Stimulated activated CD4-positive, alpha-beta T cell treated with anti-CD3 and anti-CD28 coated beads, Interleukin-1b, Interleukin-23, amount 100 ng/mL, for 48 hours (primary cell): ENCODE measurements at regions not wholly inside any gene's neighbourhood (a gene's known extent, or its start where the extent isn't known, plus 50 kb on each side); places are given as distances from the start of the nearest gene placed in this dataset.

Experiments
- DNase-seq: peaks from one replicate; pipeline ENCODE4 v3.0.0-alpha.2; 2020

DNA sequence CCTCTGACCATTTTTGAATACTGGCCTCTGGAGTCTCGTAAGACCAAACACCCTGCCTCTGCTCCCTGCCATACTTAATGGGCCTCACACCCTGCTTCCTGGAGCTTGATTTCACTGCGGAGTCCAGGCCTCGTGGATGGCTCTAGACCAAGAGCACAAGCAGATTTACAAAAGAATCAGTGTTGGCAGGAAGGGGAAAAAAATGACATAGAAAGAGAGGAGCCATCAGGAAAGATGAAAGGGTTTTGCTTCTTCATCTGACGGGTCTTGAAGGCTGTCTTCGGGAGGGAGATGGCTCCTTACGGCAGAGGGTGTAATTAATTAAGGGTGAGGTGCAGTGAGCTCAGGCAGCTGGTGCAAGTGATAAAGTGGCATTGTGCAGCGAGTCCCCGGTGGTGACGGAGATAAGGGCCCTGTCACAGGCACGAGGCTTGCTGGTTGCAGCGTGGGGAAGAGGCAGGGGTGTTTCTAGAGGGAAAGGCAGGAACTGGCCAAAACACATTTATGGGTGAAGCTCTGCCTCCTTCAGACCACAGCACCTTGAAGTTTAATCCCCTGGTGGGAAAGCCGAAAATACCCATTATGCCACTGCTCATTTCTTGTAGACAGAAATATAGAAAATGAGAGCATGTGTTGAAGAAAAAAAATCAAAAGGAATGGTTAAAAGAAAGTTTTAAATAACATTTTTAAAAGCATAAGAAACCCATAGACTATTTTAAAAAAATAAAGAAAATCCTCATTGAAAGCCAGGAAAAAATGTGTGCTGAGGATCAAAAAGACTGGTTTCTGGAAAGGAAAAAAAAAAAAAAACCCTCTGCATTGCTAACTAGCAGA lies 128.6 kb upstream of the LRFN2 start:
- no peak for DNase-seq

DNA sequence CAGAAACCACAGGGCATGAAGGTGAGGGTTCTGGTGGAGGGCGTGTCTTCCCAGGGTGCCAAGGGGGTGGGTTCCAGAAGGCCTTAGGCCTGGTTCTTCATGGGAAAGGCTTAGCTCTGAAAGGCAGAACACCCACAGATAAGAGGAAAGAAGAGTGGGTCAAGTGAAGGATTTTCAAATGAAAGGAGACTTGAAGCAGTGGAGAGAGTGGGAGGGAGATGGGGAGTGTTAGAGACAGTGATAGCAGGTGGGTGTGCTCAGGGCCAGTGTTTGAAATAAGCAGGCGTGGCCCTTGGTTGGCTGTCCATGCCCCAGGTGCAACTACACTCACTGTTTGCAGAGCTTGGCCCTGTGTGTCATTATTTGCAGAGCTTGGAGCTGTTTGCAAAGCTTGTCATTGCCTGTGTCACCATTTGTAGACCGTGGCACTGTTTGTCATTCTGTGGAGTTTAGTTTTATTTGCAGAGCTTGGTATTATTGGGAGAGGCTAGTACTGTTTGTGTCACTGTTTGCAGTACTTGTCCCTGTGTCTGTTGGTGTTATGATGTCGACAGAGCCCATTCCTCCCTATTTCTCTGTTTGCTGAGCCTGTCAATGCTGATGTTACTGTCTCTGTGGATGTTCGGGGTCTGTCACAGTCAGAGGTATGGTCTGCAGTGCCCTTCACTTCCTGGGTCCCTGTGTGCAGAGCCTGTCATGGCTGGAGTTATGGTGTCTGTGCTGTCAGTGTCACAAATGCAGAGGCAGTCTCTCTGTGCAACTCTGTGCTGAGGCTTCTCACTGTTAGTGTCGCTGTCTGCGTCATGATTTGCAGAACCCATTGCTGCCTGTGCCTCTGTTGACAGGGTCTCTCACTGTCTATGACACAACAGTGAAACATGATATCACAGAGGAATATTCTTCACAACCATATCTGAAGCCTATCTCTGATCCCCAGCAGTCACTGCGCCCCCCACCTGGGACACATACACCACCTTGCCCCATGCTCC lies 127.7 kb upstream of the LRFN2 start:
- no peak for DNase-seq

DNA sequence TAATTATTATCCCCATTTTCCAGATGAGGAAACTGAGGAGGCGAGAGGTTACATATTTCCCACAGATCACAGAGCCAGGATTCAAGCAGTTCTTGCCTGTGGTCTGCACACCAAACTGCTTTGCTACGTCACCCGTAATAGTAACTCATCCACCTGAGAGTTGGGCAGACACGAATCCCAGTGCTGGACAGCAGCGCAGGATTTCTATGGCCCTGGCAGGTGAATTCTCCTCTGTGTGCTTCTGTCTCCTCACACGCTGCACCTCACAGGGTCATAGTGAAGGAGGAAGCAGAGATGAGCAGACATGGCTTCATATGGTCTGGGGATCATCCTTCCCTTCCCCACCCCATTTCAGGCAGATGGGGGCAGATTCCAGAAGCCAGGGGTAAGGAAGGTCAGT lies 127.0 kb upstream of the LRFN2 start:
- no peak for DNase-seq

- no peak for DNase-seq
Measured at GRCh38 chr6:40713002-40713719, 126.0 kb upstream of the LRFN2 start.

DNA sequence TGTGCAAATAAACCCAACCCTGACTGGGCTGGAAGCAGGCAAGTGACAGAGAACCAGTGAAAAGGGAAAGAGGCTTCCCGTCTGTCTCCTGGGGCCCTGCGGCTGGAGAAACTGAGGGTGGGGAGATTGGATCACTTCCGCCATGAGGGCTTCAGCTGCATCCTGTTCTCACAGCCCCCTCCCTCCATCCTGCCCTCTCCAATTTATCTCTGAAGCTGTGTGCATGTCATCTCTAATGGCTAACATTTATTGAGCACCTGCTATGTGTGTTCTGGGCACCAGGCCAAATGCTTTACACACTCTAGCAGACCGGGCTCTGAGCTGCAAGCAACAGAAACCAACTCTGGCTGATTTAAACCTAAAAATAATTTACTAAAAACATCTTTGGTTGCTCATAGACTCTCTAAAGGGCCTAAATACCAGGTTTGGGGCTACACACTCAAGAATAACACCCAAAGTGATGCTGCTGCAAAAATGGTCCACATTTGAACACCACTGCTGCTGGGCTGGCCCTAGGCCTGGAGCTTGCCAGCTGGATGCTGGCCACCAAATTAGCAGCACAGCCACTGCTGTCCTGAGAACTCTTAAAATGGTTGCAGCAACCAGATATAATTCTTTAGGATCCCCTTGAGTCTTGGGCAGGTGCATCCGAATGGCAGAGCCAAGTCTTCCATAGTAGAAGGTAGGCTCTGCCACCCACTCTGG lies 123.6 kb upstream of the LRFN2 start:
- DNase-seq: no peak

GRCh38 chr6:40708049-40708448 lies 120.9 kb upstream of the LRFN2 start:
- DNase-seq: no peak

- DNase-seq: no peak
Measured at GRCh38 chr6:40706178-40706577, 119.0 kb upstream of the LRFN2 start.

- no peak for DNase-seq
Measured at GRCh38 chr6:40705354-40705753, 118.2 kb upstream of the LRFN2 start.

GRCh38 chr6:40701352-40702007 lies 114.3 kb upstream of the LRFN2 start:
- no peak for DNase-seq

DNA sequence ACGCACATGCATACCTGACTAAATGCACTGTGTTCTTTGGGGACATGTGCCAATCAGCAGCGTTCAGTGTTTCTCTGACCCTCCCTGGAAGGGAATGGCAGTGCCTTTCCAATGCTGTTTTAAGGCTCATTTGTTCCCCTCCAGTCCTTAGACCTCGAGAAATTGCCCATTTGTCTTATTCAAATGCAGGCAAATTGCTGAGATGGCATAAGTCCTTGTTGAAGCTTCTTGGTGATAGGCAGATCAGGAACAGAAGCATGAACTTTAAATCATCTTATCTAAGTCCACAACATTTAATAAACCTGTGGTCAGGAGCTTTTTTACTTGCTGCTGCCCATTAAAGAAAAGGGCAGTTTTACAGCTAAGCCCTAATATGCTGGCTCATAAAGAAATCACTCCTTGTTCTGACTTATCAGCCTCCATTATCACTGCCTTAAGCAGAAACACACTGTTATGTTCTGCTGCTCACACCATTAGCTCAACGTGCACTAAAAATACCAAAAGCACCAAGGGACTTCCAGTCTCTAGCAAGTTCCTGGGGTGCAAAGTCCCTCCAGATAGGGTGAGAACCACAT lies 112.9 kb upstream of the LRFN2 start:
- no peak for DNase-seq

DNA sequence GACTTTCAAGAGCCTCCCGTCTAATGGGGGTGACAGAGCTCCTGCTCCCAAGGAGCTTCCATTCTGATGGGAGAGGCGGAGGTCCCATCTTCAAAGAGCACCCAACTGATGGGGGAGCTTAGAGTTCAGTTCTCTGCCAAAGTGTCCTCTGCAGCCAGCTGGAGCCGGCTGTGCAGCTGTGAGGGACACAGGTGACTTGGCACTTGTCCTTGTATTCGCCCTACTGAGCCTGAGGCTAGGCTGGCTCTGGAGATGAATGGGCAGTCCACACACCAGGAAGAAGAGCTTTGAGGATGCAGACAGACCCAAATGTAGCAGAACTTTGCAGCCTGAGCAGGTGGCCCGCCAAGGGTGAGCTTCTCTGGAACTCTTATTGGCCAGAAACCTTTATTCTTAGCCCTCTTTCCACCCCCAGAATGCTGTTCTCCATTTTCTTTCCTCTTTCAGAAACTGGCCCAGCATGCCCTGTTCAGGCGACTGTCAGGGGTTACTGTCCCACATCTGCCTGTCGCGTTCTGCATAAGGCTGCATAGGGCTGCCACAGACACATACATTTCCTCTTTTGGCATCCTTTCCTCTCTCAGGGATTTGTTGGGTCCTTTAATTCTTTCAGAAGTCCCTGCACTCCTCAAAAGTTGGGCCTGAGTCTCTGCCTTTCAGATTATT lies 108.7 kb upstream of the LRFN2 start:
- DNase-seq: no peak

DNA sequence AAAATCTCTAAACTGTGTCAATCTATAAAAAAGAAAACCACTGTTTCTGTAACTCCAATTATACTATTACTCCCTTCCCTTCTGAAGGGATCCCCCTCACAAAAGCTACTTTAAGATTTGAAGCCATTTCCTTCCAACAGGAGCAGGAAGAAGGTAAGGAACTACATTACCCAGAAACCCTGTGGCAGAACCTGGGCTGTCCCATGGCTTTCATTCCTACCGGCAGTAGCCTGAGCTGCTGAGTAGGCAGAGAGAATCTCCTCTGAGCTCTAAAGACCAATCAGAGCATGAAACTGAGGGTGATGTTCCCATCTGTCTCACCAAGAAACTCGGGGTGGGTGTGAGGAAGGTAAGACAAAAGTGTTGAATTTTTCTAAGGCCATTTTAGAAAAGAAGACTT lies 108.0 kb upstream of the LRFN2 start:
- no peak for DNase-seq

GRCh38 chr6:40693768-40694167 lies 106.6 kb upstream of the LRFN2 start:
- no peak for DNase-seq

DNA sequence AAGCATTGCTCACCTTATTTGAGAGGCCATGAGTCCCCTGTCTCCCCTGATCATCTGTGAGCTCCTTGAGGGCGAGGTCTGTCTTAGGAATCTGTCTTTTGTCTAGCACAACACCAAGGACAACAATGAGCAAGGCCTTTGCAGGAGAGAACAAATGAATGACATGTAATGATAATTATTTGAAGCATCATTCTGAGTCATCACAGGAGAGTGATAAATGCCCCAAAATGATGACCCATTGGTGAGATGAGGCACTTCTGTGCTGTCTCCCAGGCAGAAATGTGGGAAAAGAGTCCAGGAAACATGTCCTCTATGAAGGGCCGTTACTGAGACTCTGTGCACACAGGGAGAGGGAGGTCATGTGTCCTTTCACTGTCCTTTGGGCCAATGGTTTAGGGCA lies 105.2 kb upstream of the LRFN2 start:
- no peak for DNase-seq

GRCh38 chr6:40689185-40689584 lies 102.0 kb upstream of the LRFN2 start:
- no peak for DNase-seq

- DNase-seq: no peak
Measured at GRCh38 chr6:40688214-40688761, 101.1 kb upstream of the LRFN2 start.

DNA sequence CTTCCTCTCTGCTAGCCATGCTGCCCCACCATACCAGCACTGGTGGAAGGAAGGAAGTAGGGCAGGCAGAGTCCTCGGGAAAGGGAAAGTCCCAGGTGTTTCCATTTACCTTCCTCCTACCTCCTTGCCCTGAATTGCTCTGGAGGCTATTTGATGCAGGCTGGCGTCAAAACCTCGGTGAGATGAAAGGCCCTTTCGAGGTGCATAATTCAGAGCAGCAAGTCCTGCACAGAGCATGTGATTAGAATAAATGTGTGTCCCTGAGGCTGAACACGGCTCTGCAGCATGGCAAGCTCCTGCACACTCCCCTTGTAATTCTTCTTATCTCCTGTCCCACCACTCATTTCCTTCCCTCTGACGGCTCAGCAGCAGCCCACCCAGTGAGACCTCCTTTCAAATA lies 98.7 kb upstream of the LRFN2 start:
- DNase-seq: no peak

DNA sequence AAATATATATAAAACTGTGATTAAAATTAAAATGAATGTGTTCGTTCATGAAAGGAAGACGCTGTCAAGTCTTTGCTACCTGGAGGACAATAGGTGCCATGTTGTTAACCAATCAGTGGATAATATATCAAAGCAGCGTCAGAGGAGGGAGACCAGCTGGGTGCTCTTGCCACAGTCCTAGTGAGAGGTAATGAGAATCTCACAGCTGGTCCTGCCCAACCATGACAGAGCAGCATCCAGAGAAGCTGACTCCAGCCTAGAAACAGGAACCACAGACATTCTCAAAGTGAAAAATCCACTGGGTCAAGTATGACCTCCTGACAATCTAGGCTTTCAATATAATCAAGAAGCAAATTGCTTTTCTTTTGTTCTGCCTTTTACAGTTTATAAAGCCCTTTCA lies 94.5 kb upstream of the LRFN2 start:
- DNase-seq: no peak

GRCh38 chr6:40678941-40679340 lies 91.8 kb upstream of the LRFN2 start:
- no peak for DNase-seq

DNA sequence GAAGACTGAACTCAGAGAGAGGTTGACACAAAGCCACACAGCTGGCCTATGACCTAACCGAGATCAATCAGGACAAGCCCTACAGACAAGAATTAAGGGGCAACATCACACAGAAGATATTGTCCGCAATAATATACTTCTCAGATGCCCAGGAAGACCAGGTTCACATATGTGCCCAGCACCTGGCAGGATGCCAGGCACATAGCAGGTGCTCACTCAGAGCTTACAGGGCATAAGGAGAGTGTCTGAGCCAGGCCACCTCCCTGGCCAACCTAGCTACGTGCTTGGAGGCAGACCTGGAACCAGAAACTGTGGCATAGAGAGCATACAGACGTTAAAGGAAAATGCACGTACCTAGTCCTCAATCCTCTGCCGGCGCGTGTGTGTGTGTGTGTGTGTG lies 87.0 kb upstream of the LRFN2 start:
- no peak for DNase-seq

DNA sequence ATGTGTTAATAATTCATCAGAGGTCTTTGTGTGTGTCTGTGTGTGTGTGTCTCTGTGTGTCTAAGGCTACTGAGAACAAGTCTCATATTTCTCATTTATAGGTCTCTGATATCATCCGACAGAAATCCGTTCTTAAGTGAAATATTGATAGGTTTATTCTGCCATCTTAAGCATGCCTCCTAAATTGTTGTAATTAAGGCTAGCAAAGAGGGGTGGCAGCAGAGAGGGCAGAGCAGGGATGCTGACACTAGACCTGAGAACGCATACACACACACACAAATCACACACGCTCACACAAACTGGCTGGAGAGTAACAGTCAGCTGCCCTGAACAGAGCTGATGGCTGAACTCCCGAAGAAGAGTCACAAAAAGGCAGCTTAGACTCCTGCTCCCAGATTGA lies 84.9 kb upstream of the LRFN2 start:
- DNase-seq: no peak
